Hepatocyte (in vitro differentiated cells): ENCODE measurements at regions not wholly inside any gene's neighbourhood (a gene's known extent, or its start where the extent isn't known, plus 50 kb on each side); places are given as distances from the start of the nearest gene placed in this dataset.

Experiments used
- CTCF ChIP-seq: fragments of 200-600 bp; sonication (generic); IDR thresholded peaks from 2 replicates; pipeline ENCODE4 v1.5.1; 2016; ENCODE audit warnings: antibody characterized with exemption, mild to moderate bottlenecking; ENCODE audit not compliant: poor library complexity
- EZH2 ChIP-seq: fragments of 200-600 bp; sonication (generic); IDR thresholded peaks from 2 replicates; pipeline ENCODE4 v1.6.1; 2016; ENCODE audit warnings: antibody characterized with exemption, mild to moderate bottlenecking, borderline replicate concordance

GRCh38 chr4:45121426-45121975 lies 395.1 kb upstream of the GNPDA2 start:
- TF ChIP-seq CTCF (no peak), EZH2 (no peak)
